ENCODE measurements at regions not wholly inside any gene's neighbourhood (a gene's known extent, or its start where the extent isn't known, plus 50 kb on each side); places are given as distances from the start of the nearest gene placed in this dataset.
"Not testable (repeated sequence)": the region's sequence is repeated elsewhere in the genome, so short reads cannot be mapped to it uniquely, and the experiment has no call there.

DNA sequence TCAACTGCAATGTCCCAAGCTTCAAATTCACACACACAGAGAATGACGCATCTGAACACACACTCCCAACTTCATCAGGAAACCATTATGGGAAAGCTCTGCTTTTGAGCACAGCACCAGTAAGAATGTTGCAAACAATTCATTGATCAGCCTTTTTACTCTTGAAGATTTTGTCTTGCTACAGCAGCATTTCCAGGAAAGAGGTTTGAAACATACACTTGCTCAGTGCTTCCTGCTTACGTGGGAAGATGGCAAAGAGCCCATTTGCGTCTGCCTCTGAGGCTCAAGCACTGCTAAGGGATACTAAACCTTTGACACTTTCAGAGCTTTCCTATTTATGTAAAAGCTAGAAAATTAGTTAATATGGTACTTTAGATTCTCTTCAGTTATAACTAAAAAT lies 77.2 kb upstream of the MON1B start:
- ATAC-seq: no peak
- Histone ChIP-seq H3K4me1 (no peaks in the 10 kb centered on the region), H3K4me3 (no peak overlapping the region), H3K9me3 (no peaks in the 10 kb centered on the region), H3K4me2 (no peak overlapping the region), H3K27ac (no peak overlapping the region)
- WGBS (ENCODE audit: missing lambda C conversion rate): 36% methylated on average over 3 of the region's 3 CpGs
- TF ChIP-seq ATOH8 (CRISPR knock-in tag; IDR thresholded peaks at IDR 0.05; ENCODE audit: low read depth) (no peak), NR3C1 (IDR thresholded peaks at IDR 0.05) (no peak), HOXB13 (CRISPR knock-in tag; IDR thresholded peaks at IDR 0.05; ENCODE audit: low read depth) (no peak), RARB (CRISPR knock-in tag; IDR thresholded peaks at IDR 0.05) (no peak), POLR2A (IDR thresholded peaks at IDR 0.05; ENCODE audit: low read length) (no peak), NFE2L2 (conservative IDR thresholded peaks at IDR 0.05; ENCODE audit: low read length) (no peak), MAZ (IDR thresholded peaks at IDR 0.05; ENCODE audit: borderline replicate concordance, low read depth, low read length) (no peak), KDM1A (IDR thresholded peaks at IDR 0.05; ENCODE audit: low read depth) (no peak), ZFP36 (IDR thresholded peaks at IDR 0.05; ENCODE audit: borderline replicate concordance, partially characterized antibody) (no peak), TFCP2L1 (CRISPR knock-in tag; IDR thresholded peaks at IDR 0.05) (no peak), EHMT2 (IDR thresholded peaks at IDR 0.05; ENCODE audit: low read depth) (no peak), EHF (CRISPR knock-in tag; IDR thresholded peaks at IDR 0.05) (no peak), CEBPB (IDR thresholded peaks at IDR 0.05) (no peak), SREBF2 (IDR thresholded peaks at IDR 0.05) (no peak), TP53 (CRISPR knock-in tag; IDR thresholded peaks at IDR 0.05) (no peak), ZNF302 (CRISPR knock-in tag; IDR thresholded peaks at IDR 0.05) (no peak), HDAC2 (IDR thresholded peaks at IDR 0.05) (no peak), MYC (IDR thresholded peaks at IDR 0.05; ENCODE audit: borderline replicate concordance, low read length) (no peak)
- no peak for DNase-seq (ENCODE audit: low read depth in 1 of 2, low spot score in 1 of 2)
- no peak for FAIRE-seq
- CTCF ChIA-PET: interaction anchor here (1.2 to 2.1 kb wide), 2 partner anchors 9 to 57 kb away, joined by 3 to 8 read pairs; no protein-coding TSS in a partner anchor
- POLR2A ChIA-PET: no interaction called here

DNA sequence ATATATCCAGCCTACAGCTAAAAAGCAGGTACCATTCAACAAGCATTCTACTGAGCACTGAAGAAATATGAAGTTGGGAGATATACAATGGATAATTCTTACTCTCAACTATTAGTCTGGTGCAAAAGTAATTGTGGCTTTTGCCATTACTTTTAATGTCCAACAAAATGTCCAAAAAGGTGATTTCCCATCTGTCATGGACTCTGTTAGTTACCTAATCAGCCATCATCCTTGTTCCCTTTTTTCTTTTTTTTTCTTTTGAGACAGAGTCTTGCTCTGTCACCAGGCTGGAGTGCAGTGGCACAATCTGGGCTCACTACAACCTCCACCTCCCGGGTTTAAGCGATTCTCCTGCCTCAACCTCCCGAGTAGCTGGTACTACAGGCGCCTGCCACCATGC lies 76.6 kb upstream of the MON1B start:
- DNase-seq (ENCODE audit: low read depth in 1 of 2, low spot score in 1 of 2); H3K4me3 ChIP-seq; POLR2A ChIA-PET; H3K27ac ChIP-seq; FAIRE-seq; H3K4me1 ChIP-seq; H3K4me2 ChIP-seq; ATAC-seq; H3K9me3 ChIP-seq: not testable (repeated sequence)
- CTCF ChIA-PET: interaction anchor here (1.0 to 2.1 kb wide), 3 partner anchors 10 to 75 kb away, joined by 3 to 8 read pairs (median 3); no protein-coding TSS in a partner anchor
- WGBS (ENCODE audit: missing lambda C conversion rate): 6% methylated on average over 4 of the region's 4 CpGs

- no peak overlapping the region for H3K27ac ChIP-seq
- WGBS (ENCODE audit: missing lambda C conversion rate): 3% methylated on average over 2 of the region's 2 CpGs
- FAIRE-seq (no peak), DNase-seq (ENCODE audit: low read depth in 1 of 2, low spot score in 1 of 2) (no peak), ATAC-seq (no peak)
- no peak overlapping the region for H3K4me3 ChIP-seq
- CTCF ChIA-PET: no interaction called here
- TF ChIP-seq SREBF2 (IDR thresholded peaks at IDR 0.05): no peak
- TF ChIP-seq MYC (IDR thresholded peaks at IDR 0.05; ENCODE audit: borderline replicate concordance, low read length): no peak
- no peak for TF ChIP-seq PBX3 (IDR thresholded peaks at IDR 0.05)
- no peak for TF ChIP-seq MAFK (IDR thresholded peaks at IDR 0.05; ENCODE audit: partially characterized antibody)
- no peak for TF ChIP-seq EP300 (IDR thresholded peaks at IDR 0.05)
- no peak for TF ChIP-seq ZSCAN20 (CRISPR knock-in tag; IDR thresholded peaks at IDR 0.05)
- TF ChIP-seq E2F6 (IDR thresholded peaks at IDR 0.05; ENCODE audit: borderline replicate concordance, low read depth): no peak
- no peak for TF ChIP-seq MAX (IDR thresholded peaks at IDR 0.05)
- TF ChIP-seq RAD21 (conservative IDR thresholded peaks at IDR 0.05 in 1 of 2, IDR thresholded peaks at IDR 0.05 in 1 of 2): no peak
- TF ChIP-seq RNF2 (IDR thresholded peaks at IDR 0.05; ENCODE audit: borderline replicate concordance, low read depth): no peak
- no peak for TF ChIP-seq TFCP2L1 (CRISPR knock-in tag; IDR thresholded peaks at IDR 0.05)
- no peak for TF ChIP-seq ZFP36 (IDR thresholded peaks at IDR 0.05; ENCODE audit: borderline replicate concordance, partially characterized antibody)
- TF ChIP-seq ZC3H11A (IDR thresholded peaks at IDR 0.05): no peak
- no peak for TF ChIP-seq HEYL (CRISPR knock-in tag; IDR thresholded peaks at IDR 0.05)
- no peak for TF ChIP-seq TP53 (CRISPR knock-in tag; IDR thresholded peaks at IDR 0.05)
- TF ChIP-seq MAZ (IDR thresholded peaks at IDR 0.05; ENCODE audit: borderline replicate concordance, low read depth, low read length): no peak
- H3K4me1 ChIP-seq: no peaks in the 10 kb centered on the region
- H3K9me3 ChIP-seq: no peaks in the 10 kb centered on the region
- POLR2A ChIA-PET: no interaction called here
- no peak overlapping the region for H3K4me2 ChIP-seq
Measured at GRCh38 chr16:77116856-77117255, 74.1 kb upstream of the MON1B start.

Data from A549 (cell line).